H9 (cell line): ENCODE measurements at regions not wholly inside any gene's neighbourhood (a gene's known extent, or its start where the extent isn't known, plus 50 kb on each side); places are given as distances from the start of the nearest gene placed in this dataset.

Experiments
- DNase-seq: peaks from one replicate; pipeline ENCODE4 v3.0.0-alpha.2; 2017
- H2AFZ ChIP-seq: one replicate; pipeline ENCODE4 v1.6.1; 2013; ENCODE audit warnings: mild to moderate bottlenecking, low read length, control low read depth, moderate library complexity
- H2AK5ac ChIP-seq: 2 replicates; pipeline ENCODE4 v1.6.1; 2013; ENCODE audit warnings: low read length, control low read depth, mixed read lengths; ENCODE audit not compliant: insufficient read length
- H2BK120ac ChIP-seq: one replicate; pipeline ENCODE4 v1.6.1; 2013; ENCODE audit warnings: low read depth, mild to moderate bottlenecking, low read length, control low read depth, inconsistent platforms; ENCODE audit not compliant: poor library complexity, severe bottlenecking
- H2BK12ac ChIP-seq: 2 replicates; pipeline ENCODE4 v1.6.1; 2013; ENCODE audit warnings: low read length, control low read depth, mixed read lengths, low read depth; ENCODE audit not compliant: insufficient read length
- H2BK15ac ChIP-seq: 2 replicates; pipeline ENCODE4 v1.6.1; 2013; ENCODE audit warnings: low read depth, low read length, control low read depth
- H2BK20ac ChIP-seq: one replicate; pipeline ENCODE4 v1.6.1; 2013; ENCODE audit warnings: low read depth, mild to moderate bottlenecking, low read length, control low read depth, inconsistent platforms; ENCODE audit not compliant: poor library complexity, severe bottlenecking
- H2BK5ac ChIP-seq: 2 replicates; pipeline ENCODE4 v1.6.1; 2013; ENCODE audit warnings: low read length, control low read depth, mixed read lengths; ENCODE audit not compliant: insufficient read length
- H3K14ac ChIP-seq: 2 replicates; pipeline ENCODE4 v1.6.1; 2013; ENCODE audit warnings: low read length, control low read depth; ENCODE audit not compliant: insufficient read depth
- H3K18ac ChIP-seq: 2 replicates; pipeline ENCODE4 v1.6.1; 2013; ENCODE audit warnings: low read depth, mild to moderate bottlenecking, mixed read lengths, low read length, control low read depth; ENCODE audit not compliant: insufficient read length
- H3K23ac ChIP-seq: 2 replicates; pipeline ENCODE4 v1.6.1; 2013; ENCODE audit warnings: low read length, control low read depth, mixed read lengths, low read depth; ENCODE audit not compliant: insufficient read length
- H3K23me2 ChIP-seq: 2 replicates; pipeline ENCODE4 v1.6.1; 2013; ENCODE audit warnings: low read depth, mild to moderate bottlenecking, mixed read lengths, low read length, control low read depth; ENCODE audit not compliant: insufficient read length, poor library complexity, severe bottlenecking
- H3K27ac ChIP-seq: 2 replicates; pipeline ENCODE4 v1.5.1; 2013; ENCODE audit warnings: low read length, control low read depth, mixed read lengths, low read depth; ENCODE audit not compliant: insufficient read length
- H3K27me3 ChIP-seq: 2 replicates; pipeline ENCODE4 v1.6.1; 2013; ENCODE audit warnings: low read length, control low read depth, inconsistent platforms; ENCODE audit not compliant: insufficient read depth
- H3K4ac ChIP-seq: 2 replicates; pipeline ENCODE4 v1.6.1; 2013; ENCODE audit warnings: low read depth, mild to moderate bottlenecking, control low read depth, inconsistent platforms, low read length, moderate library complexity
- H3K4me1 ChIP-seq: 2 replicates; pipeline ENCODE4 v1.6.1; 2013; ENCODE audit warnings: low read length, control low read depth, inconsistent platforms; ENCODE audit not compliant: insufficient read depth
- H3K4me2 ChIP-seq: 2 replicates; pipeline ENCODE4 v1.6.1; 2013; ENCODE audit warnings: low read length, control low read depth, mixed read lengths; ENCODE audit not compliant: insufficient read length, insufficient read depth
- H3K56ac ChIP-seq: 2 replicates; pipeline ENCODE4 v1.6.1; 2013; ENCODE audit warnings: low read depth, mild to moderate bottlenecking, mixed read lengths, low read length, control low read depth; ENCODE audit not compliant: insufficient read length
- H3K79me1 ChIP-seq: 2 replicates; pipeline ENCODE4 v1.6.1; 2013; ENCODE audit warnings: low read depth, mild to moderate bottlenecking, moderate library complexity, low read length, control low read depth, inconsistent platforms; ENCODE audit not compliant: insufficient read depth, poor library complexity, severe bottlenecking
- H3K79me2 ChIP-seq: 2 replicates; pipeline ENCODE4 v1.6.1; 2013; ENCODE audit warnings: low read length, control low read depth, inconsistent platforms; ENCODE audit not compliant: insufficient read depth
- H3K9ac ChIP-seq: 2 replicates; pipeline ENCODE4 v1.6.1; 2013; ENCODE audit warnings: low read length, control low read depth, mixed read lengths; ENCODE audit not compliant: insufficient read length; ENCODE audit errors: extremely low read depth
- H3K9me3 ChIP-seq: one replicate; pipeline ENCODE4 v1.6.1; 2013; ENCODE audit warnings: low read depth, low read length, inconsistent platforms; ENCODE audit not compliant: control insufficient read depth
- H3T11ph ChIP-seq: one replicate; pipeline ENCODE4 v1.6.1; 2013; ENCODE audit warnings: mild to moderate bottlenecking, low read length, control low read depth, inconsistent platforms
- H4K20me1 ChIP-seq: one replicate; pipeline ENCODE4 v1.6.1; 2013; ENCODE audit not compliant: control insufficient read depth, insufficient read length, insufficient read depth
- H4K5ac ChIP-seq: 2 replicates; pipeline ENCODE4 v1.6.1; 2013; ENCODE audit warnings: low read depth, mild to moderate bottlenecking, mixed read lengths, low read length, control low read depth; ENCODE audit not compliant: insufficient read length
- H4K8ac ChIP-seq: replicated peaks from 2 replicates; pipeline ENCODE4 v1.6.1; 2013; ENCODE audit warnings: low read length, control low read depth, mixed read lengths, low read depth; ENCODE audit not compliant: insufficient read length
- H4K91ac ChIP-seq: 2 replicates; pipeline ENCODE4 v1.6.1; 2013; ENCODE audit warnings: low read depth, mild to moderate bottlenecking, moderate library complexity, mixed read lengths, low read length, control low read depth; ENCODE audit not compliant: insufficient read length
- H3K27ac Mint-ChIP-seq, 3 experiments: 2 replicates in 2 of 3; 3 replicates in 1 of 3; pipeline ENCODE4 v1.8.0; 2020 to 2021; ENCODE audit warnings: mixed read lengths in 3 of 3, mild to moderate bottlenecking in 1 of 3, moderate library complexity in 1 of 3
- H3K27me3 Mint-ChIP-seq: 2 replicates; pipeline ENCODE4 v1.8.0; 2021; ENCODE audit warnings: low read depth, mild to moderate bottlenecking, moderate library complexity, mixed read lengths
- H3K36me3 Mint-ChIP-seq, 3 experiments: 2 replicates in 2 of 3; 3 replicates in 1 of 3; pipeline ENCODE4 v1.8.0; 2020 to 2021; ENCODE audit warnings: low read depth in 3 of 3, mixed read lengths in 3 of 3; ENCODE audit not compliant: insufficient read depth in 1 of 3
- H3K4me1 Mint-ChIP-seq, 2 experiments: 2 replicates each; pipeline ENCODE4 v1.8.0; 2020; ENCODE audit warnings: mixed read lengths in 2 of 2
- H3K4me3 Mint-ChIP-seq, 2 experiments: 2 replicates in 1 of 2; 3 replicates in 1 of 2; pipeline ENCODE4 v1.8.0; 2020 to 2021; ENCODE audit warnings: mild to moderate bottlenecking in 2 of 2, mixed read lengths in 2 of 2, moderate library complexity in 1 of 2
- H3K9me3 Mint-ChIP-seq, 2 experiments: 2 replicates in 1 of 2; 3 replicates in 1 of 2; pipeline ENCODE4 v1.8.0; 2020; ENCODE audit warnings: mild to moderate bottlenecking in 2 of 2, mixed read lengths in 2 of 2, moderate library complexity in 1 of 2
- WGBS: extraction: QIAGEN DNeasy Blood & Tissue Kit; methylation state at CpG from one replicate; pipeline ENCODE4 v1.1.7; 2013; ENCODE audit warnings: missing lambda C conversion rate, low lambda C conversion rate, mixed read lengths; ENCODE audit not compliant: insufficient read length; ENCODE audit errors: extremely low coverage; 5-methylcytosine and 5-hydroxymethylcytosine counted together
- TF ChIP-seq, protein P1 (sequence below): fragments of 200-600 bp; sonication (generic); conservative IDR thresholded peaks from 3 replicates; pipeline ENCODE4 v1.8.0; 2021; ENCODE audit warnings: antibody characterized with exemption, mild to moderate bottlenecking

DNA sequence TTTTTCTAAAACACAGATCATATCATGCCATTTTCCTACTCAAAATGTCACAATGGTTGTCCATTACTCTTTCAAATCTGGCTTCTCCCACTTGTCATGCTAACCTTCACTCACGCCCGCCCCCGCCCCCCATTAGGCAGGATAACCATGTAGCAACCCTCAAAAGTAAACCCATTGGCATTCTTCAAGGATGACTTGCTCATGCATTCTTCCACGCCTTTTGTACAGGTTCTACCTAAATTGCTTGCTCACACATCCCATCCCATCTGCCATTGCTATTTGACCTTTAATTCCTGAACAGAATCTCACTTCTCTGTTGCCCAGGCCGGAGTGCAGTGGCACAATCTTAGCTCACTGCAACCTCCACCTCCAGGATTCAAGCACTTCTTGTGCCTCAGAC lies 389.3 kb downstream of the MCTP2 start:
- Histone ChIP-seq H3K9ac (no peak overlapping the region), H4K20me1 (no peaks in the 10 kb centered on the region), H3K27ac (no peak overlapping the region), H3K79me1 (no peaks in the 10 kb centered on the region), H4K5ac (no peak overlapping the region), H2BK120ac (no peak overlapping the region), H2AFZ (no peak overlapping the region), H2BK12ac (no peak overlapping the region), H3K23ac (no peak overlapping the region), H3K79me2 (no peaks in the 10 kb centered on the region), H2BK20ac (no peak overlapping the region), H3K27me3 (no peaks in the 10 kb centered on the region), H3K4ac (no peak overlapping the region), H3K56ac (no peak overlapping the region), H3T11ph (no peak overlapping the region), H3K23me2 (no peaks in the 10 kb centered on the region), H3K18ac (no peak overlapping the region), H4K8ac (no peak overlapping the region), H3K4me1 (no peaks in the 10 kb centered on the region), H3K9me3 (no peaks in the 10 kb centered on the region), H2BK5ac (no peak overlapping the region), H2BK15ac (no peak overlapping the region), H4K91ac (no peak overlapping the region), H3K4me2 (no peak overlapping the region), H2AK5ac (no peak overlapping the region), H3K14ac (no peak overlapping the region)
- DNase-seq = no peak
- 0 out of 4 replicates have a peak, but pooled peaks cover 0 to 2% of the 10 kb centered on the region in 2 experiments for H3K4me1 Mint-ChIP-seq
- WGBS = no CpG with 5 or more reads among the region's 5 CpGs
- no peaks in the 10 kb centered on the region for H3K9me3 Mint-ChIP-seq
- H3K27ac Mint-ChIP-seq = no peak overlapping the region
- H3K36me3 Mint-ChIP-seq = no peaks in the 10 kb centered on the region
- no peaks in the 10 kb centered on the region for H3K27me3 Mint-ChIP-seq
- no peak overlapping the region for H3K4me3 Mint-ChIP-seq
- TF ChIP-seq, protein P1, sequence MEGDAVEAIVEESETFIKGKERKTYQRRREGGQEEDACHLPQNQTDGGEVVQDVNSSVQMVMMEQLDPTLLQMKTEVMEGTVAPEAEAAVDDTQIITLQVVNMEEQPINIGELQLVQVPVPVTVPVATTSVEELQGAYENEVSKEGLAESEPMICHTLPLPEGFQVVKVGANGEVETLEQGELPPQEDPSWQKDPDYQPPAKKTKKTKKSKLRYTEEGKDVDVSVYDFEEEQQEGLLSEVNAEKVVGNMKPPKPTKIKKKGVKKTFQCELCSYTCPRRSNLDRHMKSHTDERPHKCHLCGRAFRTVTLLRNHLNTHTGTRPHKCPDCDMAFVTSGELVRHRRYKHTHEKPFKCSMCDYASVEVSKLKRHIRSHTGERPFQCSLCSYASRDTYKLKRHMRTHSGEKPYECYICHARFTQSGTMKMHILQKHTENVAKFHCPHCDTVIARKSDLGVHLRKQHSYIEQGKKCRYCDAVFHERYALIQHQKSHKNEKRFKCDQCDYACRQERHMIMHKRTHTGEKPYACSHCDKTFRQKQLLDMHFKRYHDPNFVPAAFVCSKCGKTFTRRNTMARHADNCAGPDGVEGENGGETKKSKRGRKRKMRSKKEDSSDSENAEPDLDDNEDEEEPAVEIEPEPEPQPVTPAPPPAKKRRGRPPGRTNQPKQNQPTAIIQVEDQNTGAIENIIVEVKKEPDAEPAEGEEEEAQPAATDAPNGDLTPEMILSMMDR = no peak
